HK-2 (cell line): ENCODE measurements at regions not wholly inside any gene's neighbourhood (a gene's known extent, or its start where the extent isn't known, plus 50 kb on each side); places are given as distances from the start of the nearest gene placed in this dataset.

Experiments
- DNase-seq: peaks from one replicate; pipeline ENCODE4 v3.0.0-alpha.2; 2018; ENCODE audit not compliant: unreplicated experiment

DNA sequence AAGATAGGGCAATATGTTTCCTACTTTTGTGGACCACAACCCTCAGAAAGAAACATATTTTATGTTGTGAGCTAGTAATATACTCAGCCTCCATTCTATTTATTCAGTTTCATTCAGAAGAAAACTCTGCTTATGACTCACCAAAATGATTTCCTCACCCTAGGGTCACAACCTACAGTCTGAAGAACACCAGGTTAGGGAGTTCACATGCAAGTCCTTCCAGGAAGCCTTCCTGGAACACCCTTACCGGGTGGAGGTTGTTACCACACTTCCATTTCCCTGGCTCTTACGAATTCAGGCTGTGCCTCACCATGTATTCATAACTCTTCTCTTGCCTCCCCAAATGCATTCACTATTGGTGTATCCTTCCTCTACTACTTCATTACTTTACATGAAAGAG is 228.0 kb upstream of the ADAMTS9 start:
- no peak for DNase-seq

DNA sequence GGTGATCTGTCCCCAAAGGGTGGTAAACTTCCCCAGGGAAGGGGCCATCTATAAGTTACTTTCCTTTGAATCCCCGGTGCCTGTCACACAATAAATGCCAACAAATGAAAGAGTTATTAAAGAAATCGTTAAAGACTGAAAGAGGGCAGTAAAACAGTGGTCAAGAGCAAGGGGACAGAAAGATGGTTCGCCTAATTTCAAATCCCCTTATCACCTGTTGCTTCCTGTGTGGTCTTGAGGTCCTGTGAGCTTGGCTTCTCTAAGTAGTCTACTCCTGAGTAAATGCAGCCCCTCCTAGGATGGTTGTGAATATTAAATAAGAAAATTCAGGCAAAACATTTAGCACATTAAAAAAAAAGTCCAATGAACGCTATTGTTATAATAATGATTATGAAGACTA is 225.7 kb upstream of the ADAMTS9 start:
- no peak for DNase-seq

DNA sequence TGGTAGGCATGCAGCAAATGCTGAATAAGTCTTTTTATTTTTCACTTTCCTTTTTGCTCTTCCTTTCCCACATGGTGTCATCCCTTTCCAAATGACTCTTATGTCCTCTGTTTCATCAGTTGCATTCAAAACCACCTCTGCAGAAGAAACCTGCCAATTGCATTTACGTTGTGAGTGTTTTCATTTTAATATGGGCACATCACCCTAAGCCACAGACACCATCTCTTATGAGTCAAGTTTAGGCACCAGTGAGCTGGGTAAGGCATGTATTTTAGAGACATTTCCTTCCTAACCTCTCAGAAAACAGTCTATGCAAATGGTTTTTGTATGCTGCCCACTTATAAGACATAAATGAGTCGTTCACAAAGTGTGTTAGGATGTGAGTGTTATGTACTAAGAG is 223.3 kb upstream of the ADAMTS9 start:
- no peak for DNase-seq

DNA sequence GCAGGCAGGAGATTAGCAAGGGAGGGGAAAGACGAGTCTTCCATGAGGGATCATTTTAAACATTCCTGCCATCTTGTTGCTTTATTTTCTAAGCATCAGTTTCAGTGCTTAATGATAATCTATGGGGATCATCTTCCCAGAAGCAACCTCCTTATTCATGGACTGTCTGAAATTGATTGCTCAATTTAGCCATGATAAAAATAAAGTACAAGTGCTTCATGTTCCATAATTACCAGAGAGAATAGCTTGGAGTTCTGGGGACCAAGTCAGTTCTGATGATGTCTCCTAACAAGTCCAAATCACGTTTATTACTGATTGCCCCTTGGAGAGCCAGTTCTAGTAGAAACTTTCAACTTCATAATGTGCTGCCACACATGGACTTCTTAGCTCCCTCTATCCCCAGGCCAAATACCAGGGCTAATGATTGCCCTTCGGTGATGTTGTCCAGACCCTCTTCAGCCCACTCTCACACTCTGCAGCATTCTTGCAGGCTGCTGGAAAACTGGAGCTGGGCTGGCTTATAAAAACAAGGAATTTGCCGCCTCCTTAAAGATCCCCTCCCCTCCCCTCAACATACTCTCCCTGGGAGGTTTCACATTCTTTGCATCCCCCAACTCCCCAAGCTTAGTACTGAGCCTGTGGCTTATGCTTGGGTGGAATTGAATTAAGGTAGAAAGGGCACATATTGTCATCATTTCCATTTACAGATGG is 222.1 kb upstream of the ADAMTS9 start:
- DNase-seq: no peak

DNA sequence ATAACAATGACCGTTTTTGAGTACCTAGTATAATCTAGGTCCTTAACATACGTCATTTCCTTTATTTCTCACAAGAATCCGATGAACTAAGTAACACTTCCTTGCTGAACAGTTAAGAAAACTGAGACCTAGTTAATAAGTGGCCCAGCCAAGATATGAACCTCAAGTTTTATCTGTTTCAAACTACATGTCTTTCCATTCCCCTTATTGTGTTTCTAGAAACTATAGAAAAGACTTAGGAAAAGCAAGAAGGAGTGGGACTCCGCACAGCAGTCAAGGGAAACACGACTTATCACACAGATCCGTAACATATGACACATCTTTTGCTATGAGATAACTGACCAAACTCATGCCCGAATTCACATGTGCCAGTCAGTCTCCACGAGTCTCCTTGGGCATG is 221.2 kb upstream of the ADAMTS9 start:
- DNase-seq: no peak

DNA sequence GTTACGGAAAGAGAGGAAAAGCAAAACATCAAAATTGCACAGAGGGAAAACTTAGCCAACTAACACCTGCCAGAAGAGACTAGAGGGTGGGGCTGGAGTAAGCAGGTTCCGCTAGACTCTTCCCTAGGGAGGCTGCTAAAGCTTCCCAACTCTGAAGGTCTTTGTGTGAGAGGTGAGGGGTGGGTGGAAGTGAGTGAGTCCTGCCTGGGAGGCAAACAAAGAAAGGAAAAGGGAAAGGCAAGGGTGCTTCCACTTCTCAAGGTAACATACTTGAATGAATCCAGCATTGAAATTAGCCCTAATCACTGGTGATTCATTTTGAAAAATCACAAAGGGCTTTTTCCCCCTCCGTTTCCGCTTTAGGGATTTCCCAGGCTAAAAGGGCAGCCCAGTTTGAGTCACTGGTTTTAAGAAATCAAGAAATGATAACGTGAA is 220.5 kb upstream of the ADAMTS9 start:
- peak; percentile 8 for DNase-seq

- no peak for DNase-seq
Measured at GRCh38 chr3:64905906-64906410, 218.2 kb upstream of the ADAMTS9 start.

DNA sequence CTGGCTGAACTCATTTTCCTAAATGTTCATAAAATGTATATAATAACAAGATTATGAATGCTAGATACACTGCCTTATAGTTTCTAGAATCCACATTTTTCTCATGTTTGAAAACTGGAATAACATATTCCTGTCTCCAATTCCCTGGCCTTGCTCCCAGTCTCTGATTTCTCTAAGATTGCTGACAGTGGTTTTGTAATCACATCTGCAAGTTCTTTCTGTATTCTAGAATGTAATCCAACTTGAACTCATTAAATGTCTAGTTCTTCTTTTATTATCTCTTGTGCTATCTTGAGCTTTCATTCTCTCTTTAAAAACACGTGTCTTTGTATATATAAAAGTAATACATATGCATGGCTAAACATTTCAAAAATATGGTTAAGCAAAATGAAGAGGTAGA is 215.2 kb upstream of the ADAMTS9 start:
- no peak for DNase-seq

DNA sequence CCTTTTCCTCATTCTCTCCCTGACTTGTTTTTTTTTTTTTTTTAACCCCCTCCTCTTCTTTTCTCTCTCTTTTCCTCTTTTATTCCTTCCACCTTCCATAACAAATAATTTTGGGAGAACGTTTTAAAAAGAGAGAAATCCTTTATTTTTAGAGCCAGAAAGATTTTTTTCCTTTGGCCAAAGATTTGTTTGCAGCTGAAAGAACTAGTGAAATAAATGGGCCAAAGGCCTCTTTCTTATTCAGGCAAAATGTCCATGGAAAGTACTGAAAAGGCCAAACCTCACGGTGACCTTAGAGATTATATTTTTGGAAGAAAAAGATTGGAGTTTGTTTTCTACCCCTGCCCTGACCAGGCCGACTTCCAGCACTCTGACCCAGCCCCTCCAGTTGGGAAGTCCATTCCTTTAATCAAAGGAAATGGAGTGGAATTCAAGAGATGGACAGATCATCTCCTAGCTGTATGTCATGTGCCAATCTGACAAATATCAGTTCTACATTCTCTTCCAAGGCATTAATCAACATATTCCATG is 214.3 kb upstream of the ADAMTS9 start:
- DNase-seq: no peak

DNA sequence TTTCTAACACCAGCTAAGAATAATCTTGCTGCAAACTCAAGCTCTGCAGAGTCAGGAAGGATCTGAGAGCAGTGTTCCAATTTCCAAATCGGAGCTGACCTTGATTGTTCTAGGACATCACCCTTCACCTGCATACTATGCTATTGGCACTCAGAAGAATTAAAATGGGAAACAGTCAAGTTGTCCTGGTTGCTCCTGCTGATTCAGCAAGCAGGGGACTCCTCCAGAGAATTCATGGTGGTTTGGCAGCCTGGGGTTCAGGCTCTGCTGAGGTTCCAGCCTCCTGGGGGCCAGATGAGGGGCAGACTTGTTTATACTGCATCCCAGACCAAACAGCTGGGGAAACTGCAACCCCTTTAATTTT is 213.7 kb upstream of the ADAMTS9 start:
- no peak for DNase-seq

DNA sequence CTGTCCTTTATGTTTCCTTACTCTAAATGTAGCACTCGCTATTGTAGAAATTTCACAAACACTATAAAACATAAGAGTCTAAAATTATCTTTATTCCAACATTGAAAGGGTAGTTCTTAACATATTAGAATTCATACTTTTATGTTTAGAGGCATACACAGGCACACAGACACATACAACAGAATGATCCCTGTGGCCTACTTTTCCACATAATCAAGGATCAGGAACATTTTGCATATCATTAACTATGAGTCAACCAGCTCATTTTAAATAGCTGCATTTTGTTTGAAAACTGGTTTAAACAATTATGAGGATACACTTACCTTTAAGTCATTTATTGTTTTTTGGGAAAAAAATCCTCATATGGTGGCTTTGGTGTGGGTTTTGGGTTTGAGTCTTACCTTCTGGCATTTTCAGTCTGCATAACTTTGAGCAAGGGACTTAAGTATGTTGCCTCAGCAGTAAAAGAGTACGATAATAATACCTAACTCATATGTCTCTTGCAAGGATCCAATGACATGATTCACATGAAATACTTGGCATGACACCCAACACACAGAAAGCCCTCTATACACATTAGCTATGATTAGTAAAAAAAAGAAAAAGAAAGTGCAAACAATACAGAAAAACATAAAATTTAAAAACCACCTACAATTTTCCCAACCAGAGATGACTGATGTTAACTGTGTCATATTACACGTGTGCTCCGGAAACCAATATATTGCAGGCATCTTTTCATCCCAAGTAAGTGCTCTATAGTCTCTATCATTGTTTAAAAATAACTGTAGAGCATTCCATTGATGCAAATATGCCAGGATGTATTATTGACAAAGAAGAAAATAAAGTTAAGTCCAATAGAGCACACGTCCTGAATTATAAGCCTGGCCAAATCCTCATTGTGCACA is 213.1 kb upstream of the ADAMTS9 start:
- no peak for DNase-seq

DNA sequence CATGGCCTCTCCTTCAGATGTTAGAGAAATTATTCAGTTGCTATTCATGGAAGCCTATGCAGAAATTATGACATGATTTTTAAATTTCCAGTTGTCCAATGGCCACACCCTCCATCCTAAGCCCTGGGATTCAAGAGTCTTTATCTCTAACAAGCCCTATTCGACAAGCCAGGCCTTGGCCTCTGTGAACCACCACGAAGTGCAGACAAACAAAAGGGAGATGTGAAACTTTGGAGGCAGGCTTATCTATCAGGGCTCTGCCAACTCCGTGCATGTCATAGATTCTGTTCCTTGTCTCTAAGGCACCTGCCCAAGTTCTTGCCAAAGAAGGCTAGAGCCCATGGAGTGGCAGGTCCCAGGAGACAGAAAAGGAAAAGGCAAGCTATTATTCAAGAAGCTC is 212.4 kb upstream of the ADAMTS9 start:
- no peak for DNase-seq

DNA sequence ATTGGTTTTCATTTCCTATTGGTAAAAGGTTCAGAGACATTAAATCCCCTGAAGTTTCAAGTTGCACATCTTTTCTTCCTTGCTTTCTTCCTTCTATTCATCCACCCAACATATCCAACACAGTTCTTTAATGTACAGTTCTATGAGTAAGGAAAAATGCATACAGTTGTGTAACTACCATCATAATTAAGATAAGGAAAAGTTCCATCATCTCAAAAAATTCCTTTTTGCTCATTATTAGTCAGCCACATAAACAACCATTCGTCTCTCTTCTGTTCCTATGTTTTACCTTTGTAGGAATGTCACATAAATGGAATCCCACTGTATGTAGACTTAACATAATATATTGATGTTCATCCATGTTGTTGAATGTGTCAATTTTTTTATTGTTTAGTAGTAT is 211.1 kb upstream of the ADAMTS9 start:
- DNase-seq: no peak

DNA sequence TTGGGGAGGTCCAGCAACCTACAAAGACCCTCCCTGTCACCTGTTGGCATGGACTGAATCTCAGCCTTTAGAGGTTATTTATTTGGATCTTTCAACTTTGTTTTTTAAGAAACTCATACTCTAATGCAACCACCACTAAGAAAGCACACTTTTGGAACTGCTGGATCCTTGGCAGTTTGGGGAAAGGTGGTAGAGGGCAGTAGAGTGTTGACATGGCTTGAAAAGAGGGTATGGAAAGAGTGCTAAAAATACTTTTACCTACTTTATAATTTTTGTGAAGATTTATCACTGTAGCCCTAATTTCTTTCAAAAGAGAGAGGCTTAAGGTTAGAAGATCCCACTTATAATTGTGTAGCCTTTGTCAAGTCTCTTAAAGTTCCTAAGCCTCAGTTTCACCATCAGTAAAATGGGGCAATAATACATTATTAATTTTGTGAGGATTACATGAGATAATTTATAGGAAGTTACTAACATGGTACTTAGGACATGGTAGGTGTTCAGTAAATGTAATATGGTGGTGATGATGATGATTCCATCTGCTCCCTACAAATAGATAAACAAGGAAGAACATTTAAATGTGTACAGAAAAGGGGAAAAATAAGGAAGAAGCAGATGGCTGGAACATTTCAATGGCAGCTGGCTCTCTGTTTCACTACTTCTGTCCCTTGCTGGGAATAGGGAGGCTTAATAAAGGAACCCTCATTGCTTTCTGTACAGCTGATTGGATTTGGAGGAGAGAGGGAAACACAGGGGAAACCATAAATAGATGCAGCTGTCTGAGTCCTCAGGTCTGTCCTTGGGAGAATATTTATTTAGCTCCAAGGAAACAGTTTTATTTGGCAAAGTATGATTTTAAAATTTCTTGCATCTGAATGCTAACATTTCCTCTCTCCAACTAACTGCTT is 208.4 kb upstream of the ADAMTS9 start:
- no peak for DNase-seq

- DNase-seq: no peak
Measured at GRCh38 chr3:64895106-64895990, 207.5 kb upstream of the ADAMTS9 start.

DNA sequence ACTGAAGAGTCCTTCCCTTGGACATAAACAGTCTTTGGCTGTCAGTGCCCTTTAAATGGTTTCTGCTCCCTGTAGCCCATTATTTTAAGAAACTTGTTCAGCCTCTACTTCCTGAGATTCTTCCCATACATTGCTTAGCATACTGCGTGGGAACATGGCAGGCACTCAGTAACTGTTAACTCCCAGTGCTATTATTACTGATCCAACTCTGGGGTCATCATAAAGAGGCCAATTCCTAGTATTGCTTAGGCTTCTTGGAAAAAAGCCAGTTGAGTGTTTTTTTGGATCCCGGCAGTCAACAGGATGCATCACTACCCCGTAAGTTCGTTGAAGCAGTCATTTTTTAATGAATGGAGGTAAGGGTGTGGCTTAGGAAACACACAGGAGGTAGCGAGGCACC is 206.2 kb upstream of the ADAMTS9 start:
- DNase-seq: no peak

GRCh38 chr3:64892671-64893309 is 205.0 kb upstream of the ADAMTS9 start:
- no peak for DNase-seq

DNA sequence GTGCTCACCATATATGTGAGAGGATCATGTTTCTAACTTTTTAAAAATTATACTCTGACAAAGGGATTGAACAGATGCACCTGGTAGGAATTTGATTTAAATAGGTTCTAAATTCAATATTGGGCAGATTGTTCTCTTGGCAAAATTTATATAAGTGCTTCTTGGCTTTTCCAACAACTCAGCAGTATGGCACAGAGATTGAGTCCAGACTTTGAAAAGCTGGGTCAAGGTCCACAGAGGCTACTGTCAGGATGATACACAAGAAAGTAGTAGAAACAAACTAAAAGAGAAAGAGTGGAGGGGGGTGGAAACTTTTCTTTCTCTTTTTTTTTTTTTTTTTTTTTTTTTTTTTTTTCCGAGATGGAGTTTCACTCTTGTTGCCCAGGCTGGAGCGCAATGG is 203.2 kb upstream of the ADAMTS9 start:
- DNase-seq: no peak

GRCh38 chr3:64890466-64890865 is 202.7 kb upstream of the ADAMTS9 start:
- DNase-seq: no peak

DNA sequence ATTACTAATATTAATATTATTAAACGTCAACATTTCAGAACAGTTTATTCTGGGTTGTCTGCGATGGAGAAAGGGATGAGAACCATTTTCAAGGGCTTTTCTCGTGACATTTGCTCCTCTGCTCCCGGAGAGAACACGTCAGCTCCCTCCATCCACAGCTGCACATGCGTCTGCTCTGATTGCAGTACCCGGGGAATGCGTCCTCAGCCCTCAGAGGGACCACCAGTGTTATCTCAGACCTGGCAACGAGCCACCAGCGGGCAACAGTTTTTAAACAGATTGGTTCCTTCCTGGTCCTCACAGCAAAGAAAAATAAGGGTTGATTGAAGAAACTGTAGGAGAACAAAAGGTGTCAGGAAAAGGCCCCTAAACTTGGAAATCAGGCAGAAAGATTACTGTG is 202.2 kb upstream of the ADAMTS9 start:
- DNase-seq: no peak
